Mesendoderm (in vitro differentiated cells): ENCODE measurements at regions not wholly inside any gene's neighbourhood (a gene's known extent, or its start where the extent isn't known, plus 50 kb on each side); places are given as distances from the start of the nearest gene placed in this dataset.
A peak's percentile ranks its signal among the peaks of the same experiment; 100 is the strongest.

Source experiments
- DNase-seq: peaks from one replicate; pipeline ENCODE4 v3.0.0; 2013
- H2AK5ac ChIP-seq: 2 replicates; pipeline ENCODE4 v1.6.1; 2013; ENCODE audit warnings: low read length, inconsistent platforms
- H2BK120ac ChIP-seq: 2 replicates; pipeline ENCODE4 v1.6.1; 2013; ENCODE audit warnings: low read depth, mild to moderate bottlenecking, low read length, moderate library complexity, mixed read lengths
- H2BK15ac ChIP-seq: replicated peaks from 2 replicates; pipeline ENCODE4 v1.6.1; 2013; ENCODE audit warnings: low read depth, mild to moderate bottlenecking, moderate library complexity
- H2BK5ac ChIP-seq: 2 replicates; pipeline ENCODE4 v1.6.1; 2013; ENCODE audit warnings: low read length, inconsistent platforms
- H3K18ac ChIP-seq: 2 replicates; pipeline ENCODE4 v1.6.1; 2013; ENCODE audit warnings: mild to moderate bottlenecking, low read length, mixed read lengths
- H3K23ac ChIP-seq: one replicate; pipeline ENCODE4 v1.6.1; 2013; ENCODE audit warnings: low read length
- H3K27ac ChIP-seq: 2 replicates; pipeline ENCODE4 v1.5.1; 2013; ENCODE audit warnings: low read depth, mild to moderate bottlenecking, inconsistent platforms, low read length, moderate library complexity
- H3K27me3 ChIP-seq: 2 replicates; pipeline ENCODE4 v1.6.1; 2013; ENCODE audit warnings: low read length, control low read depth, mild to moderate bottlenecking, inconsistent platforms; ENCODE audit not compliant: insufficient read depth, poor library complexity
- H3K36me3 ChIP-seq: 2 replicates; pipeline ENCODE4 v1.6.1; 2013; ENCODE audit warnings: low read length, inconsistent platforms; ENCODE audit not compliant: control insufficient read depth, insufficient read depth
- H3K4ac ChIP-seq: one replicate; pipeline ENCODE4 v1.6.1; 2013; ENCODE audit warnings: low read depth, mild to moderate bottlenecking, low read length, moderate library complexity
- H3K4me1 ChIP-seq: 2 replicates; pipeline ENCODE4 v1.6.1; 2013; ENCODE audit warnings: low read depth, low read length, inconsistent platforms; ENCODE audit not compliant: control insufficient read depth
- H3K4me2 ChIP-seq: 2 replicates; pipeline ENCODE4 v1.6.1; 2013; ENCODE audit warnings: low read length
- H3K4me3 ChIP-seq: 2 replicates; pipeline ENCODE4 v1.5.1; 2013; ENCODE audit warnings: mild to moderate bottlenecking, low read length
- H3K56ac ChIP-seq: one replicate; pipeline ENCODE4 v1.6.1; 2013; ENCODE audit warnings: low read length
- H3K79me1 ChIP-seq: 2 replicates; pipeline ENCODE4 v1.6.1; 2013; ENCODE audit warnings: low read length, inconsistent platforms
- H3K79me2 ChIP-seq: 2 replicates; pipeline ENCODE4 v1.6.1; 2013; ENCODE audit warnings: mild to moderate bottlenecking, low read length; ENCODE audit not compliant: control insufficient read depth, insufficient read depth
- H3K9ac ChIP-seq: 2 replicates; pipeline ENCODE4 v1.6.1; 2013; ENCODE audit warnings: low read length, inconsistent platforms
- H4K5ac ChIP-seq: one replicate; pipeline ENCODE4 v1.6.1; 2013; ENCODE audit warnings: low read length
- H4K8ac ChIP-seq: one replicate; pipeline ENCODE4 v1.6.1; 2013; ENCODE audit warnings: low read depth, mild to moderate bottlenecking, control low read depth, low read length, moderate library complexity
- WGBS: extraction: QIAGEN DNeasy Blood & Tissue Kit; methylation state at CpG from one replicate; pipeline ENCODE4 v1.1.7; 2013; ENCODE audit warnings: low lambda C conversion rate, missing lambda C conversion rate; ENCODE audit not compliant: insufficient coverage; ENCODE audit errors: extremely low coverage; 5-methylcytosine and 5-hydroxymethylcytosine counted together

GRCh38 chr6:23977706-23978105 lies 148.3 kb upstream of the NRSN1 start:
- H3K9ac ChIP-seq = no peak overlapping the region
- H2BK5ac ChIP-seq = no peak overlapping the region
- DNase-seq = no peak
- no peak overlapping the region for H3K4me2 ChIP-seq
- no peak overlapping the region for H3K18ac ChIP-seq
- no peak overlapping the region for H2BK120ac ChIP-seq
- WGBS = no CpG with 5 or more reads among the region's 1 CpG
- H3K4me3 ChIP-seq = no peak overlapping the region
- H3K56ac ChIP-seq = no peak overlapping the region
- no peak overlapping the region for H4K8ac ChIP-seq
- no peaks in the 10 kb centered on the region for H3K79me1 ChIP-seq
- no peaks in the 10 kb centered on the region for H3K27me3 ChIP-seq
- H4K5ac ChIP-seq = no peak overlapping the region
- H3K4ac ChIP-seq = no peak overlapping the region
- H2BK15ac ChIP-seq = no peak overlapping the region
- H3K79me2 ChIP-seq = no peaks in the 10 kb centered on the region
- H3K27ac ChIP-seq = no peak overlapping the region
- H3K4me1 ChIP-seq = no peaks in the 10 kb centered on the region
- no peak overlapping the region for H3K23ac ChIP-seq
- no peak overlapping the region for H2AK5ac ChIP-seq
- no peaks in the 10 kb centered on the region for H3K36me3 ChIP-seq

- H3K4me2 ChIP-seq = no peak overlapping the region
- H4K5ac ChIP-seq = no peak overlapping the region
- no peak overlapping the region for H2BK15ac ChIP-seq
- WGBS = no CpG with 5 or more reads among the region's 1 CpG
- no peak overlapping the region for H2BK5ac ChIP-seq
- no peak overlapping the region for H3K23ac ChIP-seq
- DNase-seq = peak; percentile 12
- no peak overlapping the region for H4K8ac ChIP-seq
- no peak overlapping the region for H3K9ac ChIP-seq
- no peak overlapping the region for H2BK120ac ChIP-seq
- H3K18ac ChIP-seq = no peak overlapping the region
- no peak overlapping the region for H3K4me3 ChIP-seq
- no peaks in the 10 kb centered on the region for H3K27me3 ChIP-seq
- H2AK5ac ChIP-seq = no peak overlapping the region
- H3K79me1 ChIP-seq = no peaks in the 10 kb centered on the region
- no peak overlapping the region for H3K27ac ChIP-seq
- no peak overlapping the region for H3K4ac ChIP-seq
- no peak overlapping the region for H3K56ac ChIP-seq
- H3K4me1 ChIP-seq = no peaks in the 10 kb centered on the region
- H3K36me3 ChIP-seq = no peaks in the 10 kb centered on the region
- no peaks in the 10 kb centered on the region for H3K79me2 ChIP-seq
Measured at GRCh38 chr6:23980965-23981364, 145.1 kb upstream of the NRSN1 start.

GRCh38 chr6:23981923-23982322 lies 144.1 kb upstream of the NRSN1 start:
- Histone ChIP-seq H3K79me2 (no peaks in the 10 kb centered on the region), H4K5ac (no peak overlapping the region), H3K23ac (no peak overlapping the region), H3K79me1 (no peaks in the 10 kb centered on the region), H2BK5ac (no peak overlapping the region), H3K4me2 (no peak overlapping the region), H3K4me1 (no peaks in the 10 kb centered on the region), H3K9ac (no peak overlapping the region), H2BK15ac (no peak overlapping the region), H2BK120ac (no peak overlapping the region), H3K27me3 (no peaks in the 10 kb centered on the region), H4K8ac (no peak overlapping the region), H3K36me3 (no peaks in the 10 kb centered on the region), H3K56ac (no peak overlapping the region), H2AK5ac (no peak overlapping the region), H3K18ac (no peak overlapping the region), H3K27ac (no peak overlapping the region), H3K4ac (no peak overlapping the region), H3K4me3 (no peak overlapping the region)
- WGBS = no CpG with 5 or more reads among the region's 6 CpGs
- DNase-seq = no peak

- Histone ChIP-seq H3K18ac (no peak overlapping the region), H3K23ac (no peak overlapping the region), H3K27ac (no peak overlapping the region), H2AK5ac (no peak overlapping the region), H2BK15ac (no peak overlapping the region), H3K9ac (no peak overlapping the region), H3K36me3 (no peaks in the 10 kb centered on the region), H2BK5ac (no peak overlapping the region), H3K27me3 (no peaks in the 10 kb centered on the region), H3K79me1 (no peaks in the 10 kb centered on the region), H3K4me3 (no peak overlapping the region), H3K56ac (no peak overlapping the region), H2BK120ac (no peak overlapping the region), H4K5ac (no peak overlapping the region), H3K79me2 (no peaks in the 10 kb centered on the region), H4K8ac (no peak overlapping the region), H3K4ac (no peak overlapping the region), H3K4me1 (no peaks in the 10 kb centered on the region), H3K4me2 (no peak overlapping the region)
- DNase-seq = peak; percentile 39
- no CpG with 5 or more reads among the region's 2 CpGs for WGBS
Measured at GRCh38 chr6:23983735-23984134, 142.3 kb upstream of the NRSN1 start.

GRCh38 chr6:23985015-23985414 lies 141.0 kb upstream of the NRSN1 start:
- H3K27ac ChIP-seq = no peak overlapping the region
- no peak overlapping the region for H4K8ac ChIP-seq
- no peaks in the 10 kb centered on the region for H3K27me3 ChIP-seq
- no peak overlapping the region for H2BK5ac ChIP-seq
- no CpG with 5 or more reads among the region's 4 CpGs for WGBS
- H3K36me3 ChIP-seq = no peaks in the 10 kb centered on the region
- no peak overlapping the region for H3K18ac ChIP-seq
- no peak overlapping the region for H3K56ac ChIP-seq
- no peak overlapping the region for H3K4me2 ChIP-seq
- H3K23ac ChIP-seq = no peak overlapping the region
- H3K79me2 ChIP-seq = no peaks in the 10 kb centered on the region
- H2BK120ac ChIP-seq = no peak overlapping the region
- no peaks in the 10 kb centered on the region for H3K79me1 ChIP-seq
- H2AK5ac ChIP-seq = no peak overlapping the region
- H4K5ac ChIP-seq = no peak overlapping the region
- no peak overlapping the region for H2BK15ac ChIP-seq
- H3K4ac ChIP-seq = no peak overlapping the region
- no peak overlapping the region for H3K9ac ChIP-seq
- no peaks in the 10 kb centered on the region for H3K4me1 ChIP-seq
- H3K4me3 ChIP-seq = no peak overlapping the region
- no peak for DNase-seq

- no peak overlapping the region for H3K23ac ChIP-seq
- H3K27me3 ChIP-seq = no peaks in the 10 kb centered on the region
- H4K5ac ChIP-seq = no peak overlapping the region
- no peak overlapping the region for H2BK15ac ChIP-seq
- H3K27ac ChIP-seq = no peak overlapping the region
- H2BK5ac ChIP-seq = no peak overlapping the region
- no peak for DNase-seq
- H3K4me1 ChIP-seq = no peaks in the 10 kb centered on the region
- no peak overlapping the region for H3K4ac ChIP-seq
- H3K79me1 ChIP-seq = no peaks in the 10 kb centered on the region
- no peak overlapping the region for H3K18ac ChIP-seq
- H3K4me2 ChIP-seq = no peak overlapping the region
- no CpG with 5 or more reads among the region's 3 CpGs for WGBS
- no peaks in the 10 kb centered on the region for H3K79me2 ChIP-seq
- no peak overlapping the region for H4K8ac ChIP-seq
- H2BK120ac ChIP-seq = no peak overlapping the region
- H3K4me3 ChIP-seq = no peak overlapping the region
- no peaks in the 10 kb centered on the region for H3K36me3 ChIP-seq
- H3K56ac ChIP-seq = no peak overlapping the region
- H3K9ac ChIP-seq = no peak overlapping the region
- no peak overlapping the region for H2AK5ac ChIP-seq
Measured at GRCh38 chr6:23989885-23990533, 136.0 kb upstream of the NRSN1 start.
